SH-SY5Y (cell line): ENCODE measurements at regions not wholly inside any gene's neighbourhood (a gene's known extent, or its start where the extent isn't known, plus 50 kb on each side); places are given as distances from the start of the nearest gene placed in this dataset.

Source experiments
- GATA2 ChIP-seq: IDR thresholded peaks from 2 replicates; pipeline ENCODE4 v1.6.1; 2011; ENCODE audit warnings: mild to moderate bottlenecking, low read depth, low read length
- GATA3 ChIP-seq: IDR thresholded peaks from 2 replicates; pipeline ENCODE4 v1.6.1; 2011; ENCODE audit warnings: low read depth, mild to moderate bottlenecking, low read length, moderate library complexity

- no peak for TF ChIP-seq GATA2
- TF ChIP-seq GATA3, result no peak
These were observed 578.4 kb upstream of the NCAM2 start for GRCh38 chr21:20419772-20420171.
